Cardiac fibroblast (primary cell): ENCODE measurements at regions not wholly inside any gene's neighbourhood (a gene's known extent, or its start where the extent isn't known, plus 50 kb on each side); places are given as distances from the start of the nearest gene placed in this dataset.
"Not testable (repeated sequence)": the region's sequence is repeated elsewhere in the genome, so short reads cannot be mapped to it uniquely, and the experiment has no call there.

Source experiments
- DNase-seq, 2 donors: peaks; one replicate each; pipeline versions ENCODE4 v3.0.0 to v3.0.0-alpha.2; 2010; ENCODE audit warnings: low read depth in 2 of 2
- H3K4me3 ChIP-seq, 2 donors: replicated peaks in 1 of 2; 1 replicate in 1 of 2; 2 replicates in 1 of 2; pipeline ENCODE4 v1.5.1; 2011; ENCODE audit warnings: low read depth in 2 of 2, low read length in 2 of 2, mild to moderate bottlenecking in 2 of 2, moderate library complexity in 1 of 2
- TF ChIP-seq, protein P1 (sequence below): IDR thresholded peaks from one replicate; pipeline ENCODE4 v1.5.1; 2011; ENCODE audit warnings: low read depth, mild to moderate bottlenecking, low read length, inconsistent platforms

DNA sequence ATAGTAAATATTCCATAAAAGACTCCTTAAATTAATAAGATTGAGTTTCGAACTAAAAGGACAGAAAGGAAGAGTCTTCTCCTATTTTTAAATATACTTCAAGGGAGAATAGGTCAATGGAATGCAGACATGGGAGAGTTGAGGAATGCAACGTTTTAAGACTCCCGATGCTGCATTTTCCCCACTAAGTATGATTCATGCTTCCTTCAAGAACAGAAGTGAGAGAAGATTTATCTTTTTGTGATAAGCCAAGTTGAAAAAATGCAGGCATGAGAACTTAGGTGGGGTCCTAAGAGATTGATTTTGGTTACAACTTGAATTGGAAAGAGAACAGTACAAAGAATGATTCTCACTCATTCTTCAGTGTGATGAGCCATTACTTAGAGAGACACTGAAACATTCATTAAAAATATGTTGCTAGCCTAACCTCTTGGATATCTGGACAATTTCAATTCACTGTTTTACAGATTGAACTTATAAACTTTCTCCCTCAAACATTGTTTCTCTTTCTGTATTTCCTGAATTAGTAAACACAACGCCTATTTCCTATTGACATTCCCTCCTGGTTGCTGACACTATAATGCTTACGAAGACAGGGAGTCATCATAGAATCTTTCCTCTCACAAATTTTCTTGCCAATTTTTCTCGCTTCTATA, 1666.1 kb upstream of the WWC1 start:
- TF ChIP-seq, protein P1, sequence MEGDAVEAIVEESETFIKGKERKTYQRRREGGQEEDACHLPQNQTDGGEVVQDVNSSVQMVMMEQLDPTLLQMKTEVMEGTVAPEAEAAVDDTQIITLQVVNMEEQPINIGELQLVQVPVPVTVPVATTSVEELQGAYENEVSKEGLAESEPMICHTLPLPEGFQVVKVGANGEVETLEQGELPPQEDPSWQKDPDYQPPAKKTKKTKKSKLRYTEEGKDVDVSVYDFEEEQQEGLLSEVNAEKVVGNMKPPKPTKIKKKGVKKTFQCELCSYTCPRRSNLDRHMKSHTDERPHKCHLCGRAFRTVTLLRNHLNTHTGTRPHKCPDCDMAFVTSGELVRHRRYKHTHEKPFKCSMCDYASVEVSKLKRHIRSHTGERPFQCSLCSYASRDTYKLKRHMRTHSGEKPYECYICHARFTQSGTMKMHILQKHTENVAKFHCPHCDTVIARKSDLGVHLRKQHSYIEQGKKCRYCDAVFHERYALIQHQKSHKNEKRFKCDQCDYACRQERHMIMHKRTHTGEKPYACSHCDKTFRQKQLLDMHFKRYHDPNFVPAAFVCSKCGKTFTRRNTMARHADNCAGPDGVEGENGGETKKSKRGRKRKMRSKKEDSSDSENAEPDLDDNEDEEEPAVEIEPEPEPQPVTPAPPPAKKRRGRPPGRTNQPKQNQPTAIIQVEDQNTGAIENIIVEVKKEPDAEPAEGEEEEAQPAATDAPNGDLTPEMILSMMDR, result no peak
- peak; percentile 20 to 44 for DNase-seq
- no peak overlapping the region for H3K4me3 ChIP-seq

DNA sequence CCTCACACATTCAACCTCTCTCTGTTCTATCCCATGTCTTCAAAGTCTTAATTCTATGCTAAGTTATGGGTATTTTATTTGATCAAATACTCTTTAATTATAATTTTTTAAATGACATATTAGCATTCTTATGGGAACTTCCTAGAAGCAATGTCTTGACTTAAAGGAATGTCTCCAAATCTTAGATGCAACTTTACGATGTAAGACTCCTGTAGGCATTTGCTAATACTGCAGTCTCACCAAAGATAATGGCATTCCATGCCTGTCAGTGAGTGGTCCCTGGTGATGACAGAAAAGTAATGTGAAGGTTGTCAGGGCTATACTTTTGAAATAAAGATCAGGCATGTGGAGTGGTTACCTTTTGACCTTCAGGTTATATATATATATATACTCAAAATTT, 1654.2 kb upstream of the WWC1 start:
- no peak for DNase-seq
- TF ChIP-seq, protein P1, result no peak

DNA sequence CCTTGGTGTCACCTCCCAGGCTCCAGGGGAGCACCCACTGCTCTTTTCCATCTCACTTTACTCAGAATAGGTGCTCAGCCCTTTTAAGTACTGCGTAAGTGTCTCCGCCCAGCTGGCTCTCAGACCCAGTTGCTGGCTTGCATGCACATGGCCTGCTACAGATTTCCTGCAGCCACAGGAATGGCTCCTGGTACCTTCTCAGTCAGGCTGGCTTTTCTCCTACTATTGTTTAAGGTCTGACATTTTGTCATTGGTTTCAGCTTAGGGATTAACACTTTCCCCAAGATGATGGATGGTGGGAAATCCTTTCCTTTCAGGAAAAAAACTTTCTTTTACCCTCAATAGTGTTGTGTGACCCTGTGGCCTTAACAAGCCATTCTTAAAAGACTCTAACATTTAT, 1652.3 kb upstream of the WWC1 start:
- no peak overlapping the region for H3K4me3 ChIP-seq
- TF ChIP-seq, protein P1, result no peak
- no peak for DNase-seq

More for the DNA sequence above, 1654.2 kb upstream of the WWC1 start:
- no peak overlapping the region for H3K4me3 ChIP-seq

DNA sequence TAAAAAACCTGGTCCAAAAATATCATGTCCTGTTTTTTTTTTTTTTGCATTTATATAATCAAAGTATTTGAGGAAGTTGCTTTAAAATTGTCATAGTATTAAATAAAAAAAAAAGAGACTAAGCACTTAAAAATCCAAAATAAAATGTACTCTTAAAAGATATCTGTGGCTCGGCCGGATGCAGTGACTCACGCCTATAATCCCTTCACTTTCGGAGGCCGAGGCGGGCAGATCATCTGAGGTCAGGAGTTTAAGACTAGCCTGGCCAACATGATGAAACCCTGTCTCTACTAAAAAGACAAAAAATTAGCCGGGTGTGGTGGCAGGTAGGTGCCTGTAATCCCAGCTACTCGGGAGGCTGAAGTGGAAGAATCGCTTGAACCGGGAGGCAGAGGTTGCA, 1651.3 kb upstream of the WWC1 start:
- H3K4me3 ChIP-seq, result not testable (repeated sequence)

DNA sequence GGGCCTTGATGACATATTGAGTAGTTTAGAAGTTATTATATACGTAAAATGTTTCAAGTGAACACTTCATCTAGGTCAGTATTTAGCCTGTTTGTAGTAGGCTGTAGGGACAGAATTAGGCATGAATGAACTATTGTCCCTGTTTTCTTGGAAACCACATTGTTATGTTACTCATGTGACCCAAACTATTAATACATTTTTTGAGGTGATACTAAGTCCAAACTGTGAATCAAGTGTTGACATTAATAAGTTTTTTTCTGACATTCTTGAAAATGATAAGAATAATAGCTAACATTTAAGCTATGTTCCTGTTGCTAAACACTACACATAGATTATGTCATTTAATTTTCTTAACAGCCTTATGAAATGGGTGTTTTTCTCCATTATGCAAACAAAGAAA, 1642.7 kb upstream of the WWC1 start:
- TF ChIP-seq, protein P1, result no peak
- DNase-seq, result peak in 1 of 2 donors; percentile 55
- H3K4me3 ChIP-seq, result no peak overlapping the region

More for the DNA sequence above, 1651.3 kb upstream of the WWC1 start:
- DNase-seq, result peak; percentile 5 to 30

DNA sequence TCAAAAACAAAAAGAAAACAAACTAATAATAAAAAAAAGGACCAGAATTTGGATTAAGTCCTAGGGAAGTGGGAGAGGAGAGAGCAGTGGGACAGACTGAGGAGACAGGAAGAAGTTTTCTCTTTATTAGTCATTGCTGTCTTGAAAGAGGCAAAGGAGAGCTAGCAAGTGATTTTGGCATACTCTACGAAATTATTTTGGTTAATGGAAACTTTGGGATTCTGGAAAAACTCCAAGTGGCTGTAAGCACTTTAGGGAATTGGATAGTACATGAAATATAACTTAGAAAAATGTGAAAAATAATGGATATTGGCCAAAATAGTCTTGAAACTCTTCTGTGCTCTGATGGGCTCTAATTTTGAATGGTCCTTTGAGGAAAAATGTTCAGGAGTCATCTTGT, 1641.8 kb upstream of the WWC1 start:
- peak in 1 of 2 donors; percentile 64 for DNase-seq
- TF ChIP-seq, protein P1, result no peak
- no peak overlapping the region for H3K4me3 ChIP-seq

DNA sequence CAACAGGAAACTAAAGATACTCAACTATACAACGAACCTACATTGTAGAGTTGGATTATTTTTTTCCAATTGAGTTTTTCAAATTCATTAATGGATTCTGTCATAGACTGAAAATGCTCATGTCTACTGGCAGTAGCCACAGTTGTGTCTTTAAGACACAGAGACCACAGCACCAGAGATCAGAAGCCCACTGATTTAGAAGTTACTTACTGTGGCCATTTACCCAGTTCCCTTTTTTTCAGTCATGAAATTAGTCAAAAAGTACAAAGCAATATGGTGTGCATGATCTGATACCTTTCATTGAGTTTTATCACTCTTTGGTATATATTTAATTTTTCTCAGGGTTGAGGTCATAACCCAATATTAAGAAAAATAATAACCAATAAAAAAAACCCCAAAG, 1640.2 kb upstream of the WWC1 start:
- H3K4me3 ChIP-seq, result no peak overlapping the region
- TF ChIP-seq, protein P1, result no peak
- DNase-seq, result no peak
